ENCODE measurements at regions not wholly inside any gene's neighbourhood (a gene's known extent, or its start where the extent isn't known, plus 50 kb on each side); places are given as distances from the start of the nearest gene placed in this dataset.

- H3K9ac ChIP-seq (ENCODE audit: low read length), result no peak overlapping the region
- H3K9me3 ChIP-seq (ENCODE audit: control insufficient read depth, insufficient read depth, low read depth, low read length), result no peaks in the 10 kb centered on the region
- H3K36me3 ChIP-seq (ENCODE audit: control insufficient read depth, insufficient read depth, low read length), result no peaks in the 10 kb centered on the region
- no peak overlapping the region for H3K27ac ChIP-seq (ENCODE audit: low read depth, low read length)
- no peaks in the 10 kb centered on the region for H3K4me1 ChIP-seq (ENCODE audit: control insufficient read depth, insufficient read depth, low read length)
- H3K27me3 ChIP-seq (ENCODE audit: control insufficient read depth, insufficient read depth, low read length), result 0 out of 2 replicates have a peak, but pooled peaks cover 2% of the 10 kb centered on the region
- no peak overlapping the region for H3K4me3 ChIP-seq (ENCODE audit: low read depth, low read length)
Observed at GRCh38 chr18:22783245-22783644, 149.9 kb upstream of the RBBP8 start.

GRCh38 chr18:22783662-22784076, 149.5 kb upstream of the RBBP8 start:
- Histone ChIP-seq H3K36me3 (ENCODE audit: control insufficient read depth, insufficient read depth, low read length) (no peaks in the 10 kb centered on the region), H3K9ac (ENCODE audit: low read length) (no peak overlapping the region), H3K4me3 (ENCODE audit: low read depth, low read length) (no peak overlapping the region), H3K9me3 (ENCODE audit: control insufficient read depth, insufficient read depth, low read depth, low read length) (no peaks in the 10 kb centered on the region), H3K27ac (ENCODE audit: low read depth, low read length) (no peak overlapping the region), H3K27me3 (ENCODE audit: control insufficient read depth, insufficient read depth, low read length) (0 out of 2 replicates have a peak, but pooled peaks cover 2% of the 10 kb centered on the region), H3K4me1 (ENCODE audit: control insufficient read depth, insufficient read depth, low read length) (no peaks in the 10 kb centered on the region)

- Histone ChIP-seq H3K9ac (ENCODE audit: low read length) (no peak overlapping the region), H3K4me1 (ENCODE audit: control insufficient read depth, insufficient read depth, low read length) (no peaks in the 10 kb centered on the region), H3K9me3 (ENCODE audit: control insufficient read depth, insufficient read depth, low read depth, low read length) (no peaks in the 10 kb centered on the region), H3K36me3 (ENCODE audit: control insufficient read depth, insufficient read depth, low read length) (no peaks in the 10 kb centered on the region), H3K27me3 (ENCODE audit: control insufficient read depth, insufficient read depth, low read length) (no peaks in the 10 kb centered on the region), H3K27ac (ENCODE audit: low read depth, low read length) (no peak overlapping the region), H3K4me3 (ENCODE audit: low read depth, low read length) (no peak overlapping the region)
Observed at GRCh38 chr18:22789052-22789451, 144.1 kb upstream of the RBBP8 start.

GRCh38 chr18:22789600-22789999, 143.5 kb upstream of the RBBP8 start:
- Histone ChIP-seq H3K9ac (ENCODE audit: low read length) (no peak overlapping the region), H3K36me3 (ENCODE audit: control insufficient read depth, insufficient read depth, low read length) (no peaks in the 10 kb centered on the region), H3K4me3 (ENCODE audit: low read depth, low read length) (no peak overlapping the region)

GRCh38 chr18:22790545-22791309, 142.4 kb upstream of the RBBP8 start:
- Histone ChIP-seq H3K9ac (ENCODE audit: low read length) (no peak overlapping the region), H3K36me3 (ENCODE audit: control insufficient read depth, insufficient read depth, low read length) (no peaks in the 10 kb centered on the region), H3K9me3 (ENCODE audit: control insufficient read depth, insufficient read depth, low read depth, low read length) (no peaks in the 10 kb centered on the region), H3K27me3 (ENCODE audit: control insufficient read depth, insufficient read depth, low read length) (no peaks in the 10 kb centered on the region), H3K4me1 (ENCODE audit: control insufficient read depth, insufficient read depth, low read length) (no peaks in the 10 kb centered on the region), H3K4me3 (ENCODE audit: low read depth, low read length) (no peak overlapping the region), H3K27ac (ENCODE audit: low read depth, low read length) (no peak overlapping the region)

More at GRCh38 chr18:22789600-22789999, 143.5 kb upstream of the RBBP8 start:
- H3K4me1 ChIP-seq (ENCODE audit: control insufficient read depth, insufficient read depth, low read length), result no peaks in the 10 kb centered on the region
- H3K9me3 ChIP-seq (ENCODE audit: control insufficient read depth, insufficient read depth, low read depth, low read length), result no peaks in the 10 kb centered on the region
- no peak overlapping the region for H3K27ac ChIP-seq (ENCODE audit: low read depth, low read length)
- H3K27me3 ChIP-seq (ENCODE audit: control insufficient read depth, insufficient read depth, low read length), result no peaks in the 10 kb centered on the region

GRCh38 chr18:22791310-22791610, 141.9 kb upstream of the RBBP8 start:
- Histone ChIP-seq H3K4me3 (ENCODE audit: low read depth, low read length) (no peak overlapping the region), H3K36me3 (ENCODE audit: control insufficient read depth, insufficient read depth, low read length) (no peaks in the 10 kb centered on the region), H3K4me1 (ENCODE audit: control insufficient read depth, insufficient read depth, low read length) (no peaks in the 10 kb centered on the region), H3K27me3 (ENCODE audit: control insufficient read depth, insufficient read depth, low read length) (no peaks in the 10 kb centered on the region), H3K9ac (ENCODE audit: low read length) (no peak overlapping the region), H3K27ac (ENCODE audit: low read depth, low read length) (no peak overlapping the region), H3K9me3 (ENCODE audit: control insufficient read depth, insufficient read depth, low read depth, low read length) (no peaks in the 10 kb centered on the region)

GRCh38 chr18:22796113-22796512, 137.0 kb upstream of the RBBP8 start:
- Histone ChIP-seq H3K9me3 (ENCODE audit: control insufficient read depth, insufficient read depth, low read depth, low read length) (no peaks in the 10 kb centered on the region), H3K4me1 (ENCODE audit: control insufficient read depth, insufficient read depth, low read length) (no peaks in the 10 kb centered on the region)

GRCh38 chr18:22800551-22800951, 132.6 kb upstream of the RBBP8 start:
- no peaks in the 10 kb centered on the region for H3K36me3 ChIP-seq (ENCODE audit: control insufficient read depth, insufficient read depth, low read length)
- no peak overlapping the region for H3K9ac ChIP-seq (ENCODE audit: low read length)
- H3K27ac ChIP-seq (ENCODE audit: low read depth, low read length), result no peak overlapping the region
- no peaks in the 10 kb centered on the region for H3K9me3 ChIP-seq (ENCODE audit: control insufficient read depth, insufficient read depth, low read depth, low read length)
- H3K4me1 ChIP-seq (ENCODE audit: control insufficient read depth, insufficient read depth, low read length), result no peaks in the 10 kb centered on the region
- H3K27me3 ChIP-seq (ENCODE audit: control insufficient read depth, insufficient read depth, low read length), result no peaks in the 10 kb centered on the region
- H3K4me3 ChIP-seq (ENCODE audit: low read depth, low read length), result no peak overlapping the region

More at GRCh38 chr18:22796113-22796512, 137.0 kb upstream of the RBBP8 start:
- Histone ChIP-seq H3K9ac (ENCODE audit: low read length) (no peak overlapping the region), H3K36me3 (ENCODE audit: control insufficient read depth, insufficient read depth, low read length) (no peaks in the 10 kb centered on the region), H3K27ac (ENCODE audit: low read depth, low read length) (no peak overlapping the region), H3K27me3 (ENCODE audit: control insufficient read depth, insufficient read depth, low read length) (no peaks in the 10 kb centered on the region), H3K4me3 (ENCODE audit: low read depth, low read length) (no peak overlapping the region)

GRCh38 chr18:22813648-22814328, 119.3 kb upstream of the RBBP8 start:
- H3K27ac ChIP-seq (ENCODE audit: low read depth, low read length), result no peak overlapping the region
- H3K27me3 ChIP-seq (ENCODE audit: control insufficient read depth, insufficient read depth, low read length), result no peaks in the 10 kb centered on the region
- H3K9me3 ChIP-seq (ENCODE audit: control insufficient read depth, insufficient read depth, low read depth, low read length), result no peaks in the 10 kb centered on the region
- H3K36me3 ChIP-seq (ENCODE audit: control insufficient read depth, insufficient read depth, low read length), result no peaks in the 10 kb centered on the region
- H3K9ac ChIP-seq (ENCODE audit: low read length), result no peak overlapping the region
- no peak overlapping the region for H3K4me3 ChIP-seq (ENCODE audit: low read depth, low read length)
- peaks cover 4% of the 10 kb centered on the region for H3K4me1 ChIP-seq (ENCODE audit: control insufficient read depth, insufficient read depth, low read length)

- no peak overlapping the region for H3K27ac ChIP-seq (ENCODE audit: low read depth, low read length)
- no peaks in the 10 kb centered on the region for H3K27me3 ChIP-seq (ENCODE audit: control insufficient read depth, insufficient read depth, low read length)
- H3K9ac ChIP-seq (ENCODE audit: low read length), result no peak overlapping the region
- H3K4me3 ChIP-seq (ENCODE audit: low read depth, low read length), result no peak overlapping the region
- no peaks in the 10 kb centered on the region for H3K36me3 ChIP-seq (ENCODE audit: control insufficient read depth, insufficient read depth, low read length)
- H3K9me3 ChIP-seq (ENCODE audit: control insufficient read depth, insufficient read depth, low read depth, low read length), result no peaks in the 10 kb centered on the region
- peaks cover 4% of the 10 kb centered on the region for H3K4me1 ChIP-seq (ENCODE audit: control insufficient read depth, insufficient read depth, low read length)
Observed at GRCh38 chr18:22814329-22814703, 118.8 kb upstream of the RBBP8 start.

GRCh38 chr18:22816266-22817176, 116.6 kb upstream of the RBBP8 start:
- H3K27ac ChIP-seq (ENCODE audit: low read depth, low read length), result no peak overlapping the region
- H3K36me3 ChIP-seq (ENCODE audit: control insufficient read depth, insufficient read depth, low read length), result no peaks in the 10 kb centered on the region
- H3K4me1 ChIP-seq (ENCODE audit: control insufficient read depth, insufficient read depth, low read length), result peaks cover 7% of the 10 kb centered on the region
- H3K9me3 ChIP-seq (ENCODE audit: control insufficient read depth, insufficient read depth, low read depth, low read length), result no peaks in the 10 kb centered on the region; the same call in 1 of the 2 replicates
- no peak overlapping the region for H3K4me3 ChIP-seq (ENCODE audit: low read depth, low read length)
- no peaks in the 10 kb centered on the region for H3K27me3 ChIP-seq (ENCODE audit: control insufficient read depth, insufficient read depth, low read length)
- no peak overlapping the region for H3K9ac ChIP-seq (ENCODE audit: low read length)
